Fibroblast of lung (primary cell): ENCODE measurements at regions not wholly inside any gene's neighbourhood (a gene's known extent, or its start where the extent isn't known, plus 50 kb on each side); places are given as distances from the start of the nearest gene placed in this dataset.

Experiments
- DNase-seq, 2 donors: peaks; one replicate each; pipeline versions ENCODE4 v3.0.0 to v3.0.0-alpha.2; 2010; ENCODE audit warnings: low read depth in 2 of 2
- H2AFZ ChIP-seq: 2 replicates; pipeline ENCODE4 v1.5.1; 2012; ENCODE audit warnings: low read length, control low read depth, inconsistent platforms
- H3K27ac ChIP-seq: 2 replicates; pipeline ENCODE4 v1.5.1; 2011; ENCODE audit warnings: low read length, control low read depth; ENCODE audit not compliant: insufficient read depth
- H3K27me3 ChIP-seq: 2 replicates; pipeline ENCODE4 v1.5.1; 2011; ENCODE audit warnings: mild to moderate bottlenecking, low read length; ENCODE audit not compliant: control insufficient read depth, insufficient read depth
- H3K36me3 ChIP-seq: 2 replicates; pipeline ENCODE4 v1.5.1; 2011; ENCODE audit warnings: low read length; ENCODE audit not compliant: control insufficient read depth, insufficient read depth
- H3K4me1 ChIP-seq: 2 replicates; pipeline ENCODE4 v1.5.1; 2011; ENCODE audit warnings: low read length; ENCODE audit not compliant: control insufficient read depth, insufficient read depth; ENCODE audit errors: extremely low read depth
- H3K4me2 ChIP-seq: 2 replicates; pipeline ENCODE4 v1.5.1; 2011; ENCODE audit warnings: low read length, control low read depth; ENCODE audit not compliant: insufficient read depth; ENCODE audit errors: extremely low read depth
- H3K4me3 ChIP-seq, 4 experiments: fragments of 200-600 bp in 1 of 4; sonication (generic) in 1 of 4; replicated peaks in 1 of 4; 2 replicates each; pipeline ENCODE4 v1.5.1; 2011 to 2016; ENCODE audit warnings: low read length in 4 of 4, low read depth in 3 of 4, mild to moderate bottlenecking in 3 of 4, control low read depth in 2 of 4, inconsistent platforms in 1 of 4, mixed read lengths in 1 of 4; ENCODE audit not compliant: insufficient read depth in 1 of 4; ENCODE audit errors: control extremely low read depth in 1 of 4
- H3K79me2 ChIP-seq: 2 replicates; pipeline ENCODE4 v1.5.1; 2012; ENCODE audit warnings: mild to moderate bottlenecking, low read length, inconsistent platforms; ENCODE audit not compliant: control insufficient read depth, insufficient read depth
- H3K9ac ChIP-seq: 2 replicates; pipeline ENCODE4 v1.5.1; 2011; ENCODE audit warnings: mild to moderate bottlenecking, low read length, control low read depth; ENCODE audit not compliant: insufficient read depth
- H3K9me3 ChIP-seq: 2 replicates; pipeline ENCODE4 v1.5.1; 2012; ENCODE audit warnings: low read depth, low read length; ENCODE audit not compliant: control insufficient read depth, insufficient read depth
- H4K20me1 ChIP-seq: 2 replicates; pipeline ENCODE4 v1.5.1; 2011; ENCODE audit warnings: low read length; ENCODE audit not compliant: control insufficient read depth, insufficient read depth; ENCODE audit errors: extremely low read depth
- EZH2 ChIP-seq: IDR thresholded peaks from 2 replicates; pipeline ENCODE4 v1.5.1; 2012; ENCODE audit warnings: low read length, control low read depth, mild to moderate bottlenecking; ENCODE audit errors: missing control alignments
- TF ChIP-seq, protein P1 (sequence below), 2 donors: IDR thresholded peaks in 1 of 2; conservative IDR thresholded peaks in 1 of 2; 1 replicate in 1 of 2; 2 replicates in 1 of 2; pipeline ENCODE4 v1.5.1; 2011 to 2012; ENCODE audit warnings: low read length in 2 of 2, control low read depth in 1 of 2, inconsistent platforms in 1 of 2, low read depth in 1 of 2, mild to moderate bottlenecking in 1 of 2

DNA sequence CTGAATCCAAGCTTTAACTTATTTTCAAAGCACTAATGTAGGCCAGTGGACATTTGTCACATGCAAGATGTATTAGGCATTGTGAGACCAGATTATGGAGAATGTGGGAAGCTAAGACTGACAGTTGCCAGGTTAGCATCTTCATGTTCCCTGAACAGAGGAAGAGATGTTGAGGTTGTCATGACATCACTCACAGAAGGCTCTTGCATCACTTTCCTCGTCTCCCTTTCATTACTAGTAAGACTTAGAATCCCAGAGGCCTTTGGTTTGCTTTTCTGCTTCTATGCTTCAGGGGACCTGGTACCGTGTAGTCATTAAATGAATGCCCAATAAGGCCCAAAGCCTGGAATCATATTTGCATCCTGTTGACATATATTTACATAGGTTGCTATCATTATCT, 76.4 kb upstream of the RPS23 start:
- no peaks in the 10 kb centered on the region for H3K27me3 ChIP-seq
- H3K9ac ChIP-seq = no peak overlapping the region
- H3K4me3 ChIP-seq = no peak overlapping the region
- H3K36me3 ChIP-seq = no peaks in the 10 kb centered on the region
- no peak overlapping the region for H3K4me2 ChIP-seq
- H2AFZ ChIP-seq = no peak overlapping the region
- H3K4me1 ChIP-seq = peaks cover 13% of the 10 kb centered on the region
- TF ChIP-seq EZH2 = no peak
- TF ChIP-seq, protein P1, sequence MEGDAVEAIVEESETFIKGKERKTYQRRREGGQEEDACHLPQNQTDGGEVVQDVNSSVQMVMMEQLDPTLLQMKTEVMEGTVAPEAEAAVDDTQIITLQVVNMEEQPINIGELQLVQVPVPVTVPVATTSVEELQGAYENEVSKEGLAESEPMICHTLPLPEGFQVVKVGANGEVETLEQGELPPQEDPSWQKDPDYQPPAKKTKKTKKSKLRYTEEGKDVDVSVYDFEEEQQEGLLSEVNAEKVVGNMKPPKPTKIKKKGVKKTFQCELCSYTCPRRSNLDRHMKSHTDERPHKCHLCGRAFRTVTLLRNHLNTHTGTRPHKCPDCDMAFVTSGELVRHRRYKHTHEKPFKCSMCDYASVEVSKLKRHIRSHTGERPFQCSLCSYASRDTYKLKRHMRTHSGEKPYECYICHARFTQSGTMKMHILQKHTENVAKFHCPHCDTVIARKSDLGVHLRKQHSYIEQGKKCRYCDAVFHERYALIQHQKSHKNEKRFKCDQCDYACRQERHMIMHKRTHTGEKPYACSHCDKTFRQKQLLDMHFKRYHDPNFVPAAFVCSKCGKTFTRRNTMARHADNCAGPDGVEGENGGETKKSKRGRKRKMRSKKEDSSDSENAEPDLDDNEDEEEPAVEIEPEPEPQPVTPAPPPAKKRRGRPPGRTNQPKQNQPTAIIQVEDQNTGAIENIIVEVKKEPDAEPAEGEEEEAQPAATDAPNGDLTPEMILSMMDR (conservative IDR thresholded peaks at IDR 0.05 in 1 of 2, IDR thresholded peaks at IDR 0.05 in 1 of 2; ENCODE audit: low read depth in 1 of 2, low read length in 2 of 2) = no peak
- no peak for DNase-seq
- no peaks in the 10 kb centered on the region for H3K9me3 ChIP-seq
- H3K27ac ChIP-seq = no peak overlapping the region
- H3K79me2 ChIP-seq = no peaks in the 10 kb centered on the region
- no peaks in the 10 kb centered on the region for H4K20me1 ChIP-seq

DNA sequence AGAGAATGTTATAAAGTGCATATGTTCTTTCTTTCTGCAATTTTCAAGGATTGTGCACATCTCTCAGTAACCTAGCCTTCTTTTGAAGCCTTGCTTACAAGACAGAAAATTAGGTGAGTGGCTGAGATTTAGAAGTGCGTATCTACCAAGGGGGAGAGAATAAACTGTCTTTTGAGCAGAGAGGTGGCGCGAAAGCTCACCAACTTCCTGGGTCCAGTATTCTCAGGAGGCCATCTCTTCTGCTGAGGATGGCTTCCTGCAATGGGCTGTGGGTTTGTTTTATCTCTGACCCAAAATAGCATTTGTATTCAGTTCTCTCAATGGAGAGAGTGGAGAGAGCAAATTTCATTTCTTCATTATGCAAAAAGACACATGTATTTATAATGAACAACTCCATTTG, 75.4 kb upstream of the RPS23 start:
- Histone ChIP-seq H3K36me3 (no peaks in the 10 kb centered on the region), H3K9ac (no peak overlapping the region), H3K9me3 (no peaks in the 10 kb centered on the region), H3K27me3 (no peaks in the 10 kb centered on the region), H3K4me2 (no peak overlapping the region), H4K20me1 (no peaks in the 10 kb centered on the region), H3K27ac (no peak overlapping the region), H2AFZ (no peak overlapping the region), H3K79me2 (no peaks in the 10 kb centered on the region), H3K4me1 (peaks cover 16% of the 10 kb centered on the region), H3K4me3 (no peak overlapping the region)
- TF ChIP-seq EZH2 = no peak
- TF ChIP-seq, protein P1 (conservative IDR thresholded peaks at IDR 0.05 in 1 of 2, IDR thresholded peaks at IDR 0.05 in 1 of 2; ENCODE audit: low read depth in 1 of 2, low read length in 2 of 2) = no peak
- DNase-seq = no peak

DNA sequence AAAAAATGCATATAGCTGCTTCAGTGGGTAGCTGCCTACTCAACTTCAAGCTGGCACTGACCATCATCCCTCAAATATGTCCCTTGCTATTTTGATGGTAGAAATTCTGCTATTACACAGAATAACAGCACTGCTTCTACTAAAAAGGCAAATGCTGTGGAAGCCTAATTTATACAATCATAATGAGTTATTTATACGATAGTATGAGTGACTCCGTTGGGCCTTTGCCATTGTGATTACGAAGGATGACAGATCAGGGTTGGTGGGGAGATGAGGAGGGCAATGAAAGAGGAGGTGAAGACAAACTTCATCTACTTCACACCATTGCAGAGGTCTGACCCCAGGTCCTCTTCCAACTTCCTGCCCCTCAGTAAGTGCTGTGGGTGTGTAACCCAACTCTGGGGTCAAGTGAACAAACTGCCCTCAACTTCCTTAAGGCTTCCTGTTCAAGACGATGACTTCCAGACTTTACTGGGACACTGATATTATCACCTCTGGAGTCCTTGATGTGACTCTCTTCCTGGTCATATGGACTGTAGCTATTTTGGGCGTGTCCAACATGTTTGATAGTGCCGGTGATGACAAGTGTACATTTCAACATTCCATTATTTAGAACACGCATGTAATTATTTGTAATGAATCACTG, 74.1 kb upstream of the RPS23 start:
- Histone ChIP-seq H3K4me2 (peak overlapping the region; percentile 62), H3K27me3 (no peaks in the 10 kb centered on the region), H2AFZ (no peak overlapping the region), H3K27ac (peak overlapping the region; percentile 34), H3K4me3 (no peak overlapping the region), H3K9ac (no peak overlapping the region), H4K20me1 (no peaks in the 10 kb centered on the region), H3K9me3 (no peaks in the 10 kb centered on the region), H3K36me3 (no peaks in the 10 kb centered on the region), H3K4me1 (peaks cover 24% of the 10 kb centered on the region), H3K79me2 (no peaks in the 10 kb centered on the region)
- DNase-seq = peak in 1 of 2 donors; percentile 53
- TF ChIP-seq, protein P1 (conservative IDR thresholded peaks at IDR 0.05 in 1 of 2, IDR thresholded peaks at IDR 0.05 in 1 of 2; ENCODE audit: low read depth in 1 of 2, low read length in 2 of 2) = no peak
- no peak for TF ChIP-seq EZH2
